Medulla oblongata (tissue), 1 donor: ENCODE measurements at regions not wholly inside any gene's neighbourhood (a gene's known extent, or its start where the extent isn't known, plus 50 kb on each side); places are given as distances from the start of the nearest gene placed in this dataset.

Source experiments
- DNase-seq: peaks from one replicate; pipeline ENCODE4 v3.0.0-alpha.2; 2015; ENCODE audit errors: extremely low spot score

DNA sequence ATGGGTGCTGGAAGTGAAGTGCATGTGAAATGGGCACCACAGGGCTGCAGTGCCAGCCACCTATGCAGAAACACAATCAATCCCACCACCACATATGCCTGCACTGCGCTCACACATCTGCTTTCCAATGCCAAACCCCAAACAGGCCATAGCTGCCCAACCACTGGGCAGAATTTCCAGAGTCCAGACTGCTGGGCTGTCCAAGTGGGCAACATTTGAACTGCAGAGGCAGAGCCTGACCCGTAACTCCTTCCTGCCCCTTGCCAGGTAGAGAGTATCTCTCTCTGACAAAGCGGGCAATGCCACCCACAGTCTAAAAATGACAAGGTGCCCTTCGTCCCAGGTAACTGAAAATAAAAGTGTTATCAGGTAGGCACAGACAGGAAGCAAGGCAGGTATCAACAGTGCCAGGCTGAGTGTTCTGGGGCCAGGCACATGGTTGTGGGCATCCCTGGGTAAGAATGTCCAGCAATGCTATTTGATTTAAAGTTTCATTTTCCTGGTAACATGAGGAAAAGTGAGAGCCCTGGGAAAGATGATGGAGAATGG lies 79.5 kb downstream of the FOXA2 start:
- no peak for DNase-seq

- no peak for DNase-seq
Observed at GRCh38 chr20:22503577-22503976, 80.8 kb downstream of the FOXA2 start.

- DNase-seq: no peak
Observed at GRCh38 chr20:22502731-22503191, 81.6 kb downstream of the FOXA2 start.

DNA sequence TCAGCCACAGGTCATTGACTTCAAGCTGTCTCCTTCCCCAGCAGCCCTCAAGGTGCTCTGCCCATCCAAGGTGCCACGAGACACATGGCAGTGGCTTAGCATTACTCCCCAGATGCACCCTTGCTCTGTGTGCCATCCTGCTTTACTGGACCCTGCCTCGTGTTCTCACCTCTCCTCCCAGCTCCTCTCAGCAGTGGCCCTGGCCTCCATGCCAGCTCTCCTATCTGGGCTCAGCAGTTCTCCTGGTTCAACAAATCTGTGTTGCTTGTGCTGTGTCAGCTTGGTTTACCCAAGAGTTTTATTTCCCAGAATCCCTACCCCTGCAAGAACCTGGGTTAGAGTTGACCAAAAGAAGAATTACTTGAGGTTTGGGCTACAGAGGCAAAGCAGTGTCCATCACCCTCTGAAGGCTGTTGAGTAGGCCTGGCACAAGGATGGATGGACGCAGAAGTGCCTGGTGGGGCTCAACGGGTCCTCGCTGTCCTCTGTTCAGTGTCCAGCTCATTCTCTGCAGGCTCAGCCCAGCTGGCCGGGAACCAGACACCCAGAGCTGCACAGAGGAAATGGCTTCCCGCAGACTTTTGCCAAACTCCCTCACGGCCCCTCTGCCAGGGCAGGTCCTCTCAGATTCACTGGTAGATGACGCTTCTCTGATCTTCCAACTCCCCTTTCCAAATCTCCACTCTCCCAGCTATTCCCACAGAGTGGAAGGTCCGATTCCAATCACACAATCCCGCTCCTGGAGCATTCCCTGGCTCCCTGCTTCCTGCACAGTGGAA lies 82.6 kb downstream of the FOXA2 start:
- no peak for DNase-seq

DNA sequence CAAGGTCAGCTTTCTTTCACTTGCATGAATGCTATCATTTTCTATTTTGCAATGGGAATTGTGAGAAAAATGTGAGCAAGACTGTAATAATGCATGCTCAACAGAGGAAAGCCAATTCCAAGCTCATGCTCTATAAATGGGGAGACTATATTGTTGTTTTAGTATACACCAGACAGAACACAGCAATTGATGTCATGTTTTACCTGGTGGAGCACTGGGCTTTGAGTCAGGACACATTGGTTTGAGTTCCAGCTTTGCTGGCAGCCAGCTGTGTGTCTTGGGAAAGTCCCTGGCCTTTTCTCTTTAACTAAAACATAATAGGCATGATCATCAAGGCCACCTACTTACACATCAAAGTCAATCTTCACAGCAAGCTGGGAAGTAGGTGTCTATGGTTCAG lies 83.3 kb downstream of the FOXA2 start:
- no peak for DNase-seq

- DNase-seq: no peak
Observed at GRCh38 chr20:22499515-22500166, 84.7 kb downstream of the FOXA2 start.

DNA sequence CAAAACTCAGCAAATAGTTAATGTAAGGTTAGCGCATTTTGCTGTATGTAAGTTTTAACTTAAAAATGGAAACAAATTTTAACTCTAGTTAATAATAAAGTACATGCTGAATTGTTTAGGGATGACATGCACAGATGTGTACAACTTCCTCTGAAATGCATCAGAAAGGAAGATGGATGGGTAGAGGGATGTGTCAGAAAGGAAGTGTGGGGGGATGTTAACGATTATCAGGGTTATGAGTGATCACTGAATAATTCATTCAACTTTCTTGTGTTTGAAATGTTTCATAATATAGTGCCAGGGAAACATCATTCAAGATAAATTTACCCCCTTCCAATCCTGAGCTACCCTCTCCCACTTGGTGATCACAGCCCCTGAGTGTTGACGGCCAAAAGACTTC lies 87.6 kb downstream of the FOXA2 start:
- DNase-seq: no peak

GRCh38 chr20:22495789-22496188 lies 88.6 kb downstream of the FOXA2 start:
- DNase-seq: no peak

- no peak for DNase-seq
Observed at GRCh38 chr20:22495172-22495571, 89.2 kb downstream of the FOXA2 start.

DNA sequence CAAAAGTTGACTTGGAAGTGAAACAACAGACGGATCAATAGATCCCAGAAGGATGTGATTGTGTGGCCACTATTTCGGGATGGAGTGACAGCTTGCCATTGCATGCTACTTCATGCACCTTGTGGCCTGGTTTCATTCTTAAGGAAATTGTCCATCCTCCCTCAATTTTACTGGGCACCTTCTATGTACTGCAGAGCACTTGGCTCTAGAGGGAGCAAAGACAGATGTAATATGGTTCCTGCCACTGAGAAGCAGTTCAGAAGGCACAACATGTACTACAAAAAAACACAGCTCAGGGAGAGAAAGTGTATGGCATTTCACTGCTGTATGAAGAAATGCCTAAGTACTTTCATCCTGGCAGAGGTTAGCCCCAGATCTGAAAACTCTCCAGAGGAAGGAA lies 91.9 kb downstream of the FOXA2 start:
- no peak for DNase-seq

DNA sequence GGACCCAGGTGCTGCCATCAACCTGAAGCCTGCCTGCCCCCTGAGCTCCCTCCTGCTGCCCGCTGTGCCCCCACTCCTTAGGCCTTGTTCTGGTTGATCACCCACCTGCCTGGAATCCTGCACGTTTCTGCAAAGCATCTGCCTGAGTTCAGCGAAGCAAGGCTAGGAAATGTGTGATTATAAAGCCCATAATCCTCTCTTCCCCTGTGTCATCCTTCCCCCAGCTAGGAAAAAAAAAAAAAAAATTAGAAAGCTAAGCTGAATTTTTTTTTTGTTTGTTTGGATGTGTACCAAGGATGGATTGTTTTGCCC lies 93.2 kb downstream of the FOXA2 start:
- DNase-seq: no peak

GRCh38 chr20:22490287-22491193 lies 93.8 kb downstream of the FOXA2 start:
- no peak for DNase-seq

- DNase-seq: no peak
Observed at GRCh38 chr20:22489626-22490286, 94.6 kb downstream of the FOXA2 start.

- no peak for DNase-seq
Observed at GRCh38 chr20:22480336-22480735, 104.0 kb downstream of the FOXA2 start.

DNA sequence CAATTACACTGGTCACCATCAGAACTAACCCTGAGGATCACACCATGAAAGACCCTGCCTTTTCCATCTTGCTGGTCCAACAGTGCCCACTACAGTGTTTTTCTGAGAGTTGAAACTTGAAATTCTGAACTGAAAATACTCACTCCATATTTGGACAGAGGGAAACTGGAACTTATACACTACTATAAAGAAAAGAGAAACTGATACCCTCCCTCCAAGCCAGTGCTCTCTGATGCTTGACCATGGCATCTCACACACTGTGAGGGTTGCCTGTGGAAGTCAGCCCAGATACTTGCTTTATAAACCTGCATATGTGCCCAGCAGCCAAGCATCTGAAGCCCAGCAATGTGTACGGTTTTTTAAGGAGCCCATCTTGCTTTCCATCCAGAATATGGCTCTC lies 108.7 kb downstream of the FOXA2 start:
- no peak for DNase-seq

DNA sequence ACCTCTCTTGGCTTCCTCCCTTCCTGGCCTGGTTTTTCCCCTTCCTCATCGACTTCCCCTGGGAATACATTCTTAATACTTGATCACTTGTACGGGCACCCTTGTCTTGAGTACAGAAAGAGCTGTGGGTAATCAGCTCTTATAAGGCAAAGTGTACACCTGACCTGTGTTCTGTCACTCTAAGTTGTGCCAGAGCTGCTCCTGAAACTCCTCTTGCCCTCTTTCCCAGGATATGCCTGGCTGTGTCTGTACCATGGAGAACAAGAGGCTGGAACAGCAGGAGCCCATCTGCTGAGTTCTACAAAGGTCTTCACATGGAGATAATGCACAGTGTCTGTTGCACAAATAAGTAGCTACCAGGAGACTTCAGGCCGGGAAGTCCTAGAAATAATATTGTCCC lies 110.1 kb downstream of the FOXA2 start:
- no peak for DNase-seq

DNA sequence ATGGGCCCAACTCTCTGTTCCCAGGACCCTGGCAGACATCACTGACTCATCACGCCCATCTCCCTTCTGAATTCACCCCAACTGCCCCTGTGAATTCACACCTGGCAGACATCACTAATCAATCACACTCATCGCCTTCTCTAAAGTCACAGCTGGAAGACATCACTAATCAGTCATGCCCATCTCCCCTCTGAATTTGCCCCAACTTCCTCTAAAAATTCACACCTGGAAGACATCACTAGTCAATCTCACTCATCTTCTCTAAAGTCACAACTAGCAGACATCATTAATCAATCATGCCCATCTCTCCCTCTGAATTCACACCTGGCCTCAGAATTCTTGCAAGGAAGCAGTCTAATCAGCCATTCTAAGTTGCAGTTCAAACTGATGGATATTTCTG lies 111.1 kb downstream of the FOXA2 start:
- DNase-seq: no peak

DNA sequence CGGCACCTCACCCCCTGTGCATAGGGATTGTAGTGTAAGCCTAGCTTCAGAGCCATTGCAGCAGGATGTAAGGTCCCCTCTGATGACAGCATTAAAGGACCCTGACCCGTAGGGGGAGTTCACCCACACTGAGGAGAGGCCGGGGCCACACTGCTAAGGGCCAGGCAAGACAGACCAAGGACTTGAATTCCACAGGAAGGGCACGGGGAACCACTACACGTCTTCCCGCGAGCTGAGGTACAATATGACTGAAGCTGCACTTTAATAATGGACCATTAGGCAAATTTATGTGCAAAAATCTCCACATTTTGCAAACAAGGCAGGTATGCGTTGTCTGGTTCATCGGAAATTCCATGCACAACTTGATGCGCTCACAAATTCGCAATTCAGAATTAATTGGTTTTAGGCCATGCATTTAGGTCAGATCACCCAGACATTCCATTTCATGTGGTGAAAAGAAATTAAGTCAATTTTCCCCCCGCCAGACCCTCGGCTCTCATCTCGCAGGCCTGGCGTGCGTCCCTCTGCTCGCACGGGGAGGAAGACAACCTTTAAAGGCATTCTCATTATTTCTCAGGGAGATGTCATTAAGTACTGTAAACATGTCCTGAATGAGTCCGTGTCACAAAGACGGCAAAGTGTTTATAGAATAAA lies 111.8 kb downstream of the FOXA2 start:
- no peak for DNase-seq

- no peak for DNase-seq
Observed at GRCh38 chr20:22471156-22471836, 113.1 kb downstream of the FOXA2 start.

- no peak for DNase-seq
Observed at GRCh38 chr20:22470620-22471026, 113.7 kb downstream of the FOXA2 start.
